ENCODE measurements at regions not wholly inside any gene's neighbourhood (a gene's known extent, or its start where the extent isn't known, plus 50 kb on each side); places are given as distances from the start of the nearest gene placed in this dataset.

DNA sequence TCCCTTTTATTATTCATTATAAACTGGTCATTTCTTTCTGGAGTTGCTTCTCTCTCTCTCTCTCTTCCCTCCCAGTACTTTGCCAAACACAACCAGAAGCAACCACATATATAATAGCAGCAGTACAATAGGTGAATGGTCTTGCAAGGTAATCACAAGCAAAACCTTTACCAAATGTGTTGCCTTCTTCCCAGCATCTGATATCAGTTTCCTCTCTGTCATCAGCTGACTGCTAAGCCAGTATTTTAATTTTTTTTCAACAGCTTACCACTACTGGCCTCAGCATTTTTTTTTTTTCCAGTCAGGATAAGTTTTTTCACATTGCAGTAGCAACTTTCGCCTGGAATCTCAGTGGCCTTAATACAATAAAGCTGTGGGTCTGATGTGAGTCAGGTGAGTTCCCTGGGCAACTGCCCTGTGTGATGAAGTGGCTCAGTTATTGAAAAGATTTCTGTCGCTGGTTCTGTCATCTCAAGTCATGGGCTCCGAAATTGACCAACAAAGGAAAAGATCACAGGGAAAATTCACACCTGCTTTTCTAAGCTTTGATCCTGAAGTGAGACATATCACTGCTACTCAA, 282.5 kb upstream of the AMIGO2 start:
- TF ChIP-seq, protein P1, sequence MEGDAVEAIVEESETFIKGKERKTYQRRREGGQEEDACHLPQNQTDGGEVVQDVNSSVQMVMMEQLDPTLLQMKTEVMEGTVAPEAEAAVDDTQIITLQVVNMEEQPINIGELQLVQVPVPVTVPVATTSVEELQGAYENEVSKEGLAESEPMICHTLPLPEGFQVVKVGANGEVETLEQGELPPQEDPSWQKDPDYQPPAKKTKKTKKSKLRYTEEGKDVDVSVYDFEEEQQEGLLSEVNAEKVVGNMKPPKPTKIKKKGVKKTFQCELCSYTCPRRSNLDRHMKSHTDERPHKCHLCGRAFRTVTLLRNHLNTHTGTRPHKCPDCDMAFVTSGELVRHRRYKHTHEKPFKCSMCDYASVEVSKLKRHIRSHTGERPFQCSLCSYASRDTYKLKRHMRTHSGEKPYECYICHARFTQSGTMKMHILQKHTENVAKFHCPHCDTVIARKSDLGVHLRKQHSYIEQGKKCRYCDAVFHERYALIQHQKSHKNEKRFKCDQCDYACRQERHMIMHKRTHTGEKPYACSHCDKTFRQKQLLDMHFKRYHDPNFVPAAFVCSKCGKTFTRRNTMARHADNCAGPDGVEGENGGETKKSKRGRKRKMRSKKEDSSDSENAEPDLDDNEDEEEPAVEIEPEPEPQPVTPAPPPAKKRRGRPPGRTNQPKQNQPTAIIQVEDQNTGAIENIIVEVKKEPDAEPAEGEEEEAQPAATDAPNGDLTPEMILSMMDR (IDR thresholded peaks at IDR 0.05; ENCODE audit: poor library complexity): no peak
- TF ChIP-seq EZH2 (IDR thresholded peaks at IDR 0.05; ENCODE audit: borderline replicate concordance) (no peak), EZH2phosphoT487 (IDR thresholded peaks at IDR 0.05; ENCODE audit: low read depth, severe bottlenecking, unreplicated experiment) (no peak)
